ENCODE measurements at regions not wholly inside any gene's neighbourhood (a gene's known extent, or its start where the extent isn't known, plus 50 kb on each side); places are given as distances from the start of the nearest gene placed in this dataset.

DNA sequence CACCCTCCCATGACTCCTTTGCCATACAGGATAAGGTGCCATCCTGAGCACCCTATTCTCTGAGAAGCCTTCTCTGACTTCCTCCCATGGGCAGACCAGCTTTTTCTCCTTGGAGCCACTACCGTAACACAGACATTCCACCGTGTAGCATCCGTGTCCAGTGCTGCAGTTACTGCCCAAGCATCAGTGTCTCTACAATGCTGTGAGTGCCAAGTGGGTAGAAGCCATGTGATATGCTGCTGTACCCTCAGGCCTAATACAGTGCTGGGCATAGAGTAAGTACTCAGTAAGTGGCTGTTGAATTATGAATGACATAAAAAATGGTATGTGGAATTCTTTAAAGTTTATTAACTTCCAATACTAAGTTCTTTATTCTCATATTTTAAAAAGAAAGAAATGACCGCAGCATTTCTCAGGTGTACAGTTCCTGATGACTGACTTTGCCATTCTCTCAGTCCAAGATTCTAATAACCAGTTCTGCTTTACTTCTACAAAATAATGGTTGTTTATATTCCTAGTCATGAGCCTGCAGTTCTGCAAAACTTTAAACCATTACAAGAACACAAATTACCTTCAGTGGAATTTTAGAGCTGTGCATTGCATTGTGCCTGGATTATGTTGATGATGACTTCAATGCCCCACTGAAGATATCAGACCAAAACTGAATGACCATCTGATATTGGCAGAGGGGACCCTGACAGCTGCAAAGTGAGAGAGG lies 118.7 kb downstream of the RPAP3 start:
- no peak for TF ChIP-seq POLR2A (IDR thresholded peaks at IDR 0.05)
- Histone ChIP-seq H3K27ac (no peak overlapping the region), H3K9me3 (no peaks in the 10 kb centered on the region), H3K36me3 (no peaks in the 10 kb centered on the region), H3K4me3 (no peak overlapping the region), H3K4me1 (peaks cover 14% of the 10 kb centered on the region), H3K27me3 (no peaks in the 10 kb centered on the region)
- 80% methylated on average over 4 of the region's 4 CpGs for WGBS
- no peak for DNase-seq (ENCODE audit: low spot score in 2 of 2)

GRCh38 chr12:47585507-47585906 lies 120.3 kb downstream of the RPAP3 start:
- Histone ChIP-seq H3K4me3 (no peak overlapping the region), H3K27me3 (no peaks in the 10 kb centered on the region), H3K27ac (no peak overlapping the region), H3K36me3 (no peaks in the 10 kb centered on the region), H3K4me1 (peaks cover 2% of the 10 kb centered on the region), H3K9me3 (no peaks in the 10 kb centered on the region)
- TF ChIP-seq EP300 (IDR thresholded peaks at IDR 0.05) (no peak), CTCF (IDR thresholded peaks at IDR 0.05) (no peak), POLR2AphosphoS5 (IDR thresholded peaks at IDR 0.05) (no peak), POLR2A (IDR thresholded peaks at IDR 0.05) (no peak)
- WGBS = 67% methylated on average over 2 of the region's 2 CpGs
- DNase-seq (ENCODE audit: low spot score in 2 of 2) = no peak

DNA sequence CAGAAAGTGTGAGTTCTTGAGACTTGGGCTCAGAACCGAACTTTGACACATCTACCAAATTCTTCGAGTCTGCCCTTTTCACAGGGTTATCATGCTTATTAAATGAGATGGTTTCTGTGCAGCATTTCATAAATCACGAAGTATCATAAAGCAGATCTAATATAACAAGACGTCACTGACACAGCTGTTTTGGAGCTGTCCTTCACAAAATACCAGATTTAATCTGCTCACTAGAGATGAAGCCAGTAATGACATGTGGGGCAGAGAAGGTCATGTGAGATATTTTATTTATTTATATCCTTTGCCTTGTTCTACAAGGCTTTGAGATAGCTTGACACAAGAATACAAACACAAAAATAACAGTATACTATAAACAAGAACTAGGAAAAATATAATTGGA lies 127.0 kb downstream of the RPAP3 start:
- no peak for DNase-seq (ENCODE audit: low spot score in 2 of 2)
- peaks cover 3% of the 10 kb centered on the region for H3K4me1 ChIP-seq
- no peaks in the 10 kb centered on the region for H3K36me3 ChIP-seq
- TF ChIP-seq POLR2AphosphoS5 (IDR thresholded peaks at IDR 0.05) (no peak), CTCF (IDR thresholded peaks at IDR 0.05) (no peak), POLR2A (IDR thresholded peaks at IDR 0.05) (no peak), EP300 (IDR thresholded peaks at IDR 0.05) (no peak)
- no peaks in the 10 kb centered on the region for H3K27me3 ChIP-seq
- WGBS = 74% methylated on average over 4 of the region's 4 CpGs
- no peaks in the 10 kb centered on the region for H3K9me3 ChIP-seq
- H3K4me3 ChIP-seq = no peak overlapping the region
- no peak overlapping the region for H3K27ac ChIP-seq

GRCh38 chr12:47577206-47577989 lies 128.4 kb downstream of the RPAP3 start:
- no peaks in the 10 kb centered on the region for H3K36me3 ChIP-seq
- DNase-seq (ENCODE audit: low spot score in 2 of 2) = no peak
- H3K4me1 ChIP-seq = peaks cover 3% of the 10 kb centered on the region
- WGBS = 61% methylated on average over 7 of the region's 7 CpGs
- no peak overlapping the region for H3K27ac ChIP-seq
- H3K27me3 ChIP-seq = no peaks in the 10 kb centered on the region
- TF ChIP-seq EP300 (IDR thresholded peaks at IDR 0.05) (no peak), POLR2A (IDR thresholded peaks at IDR 0.05) (no peak), CTCF (IDR thresholded peaks at IDR 0.05) (no peak), POLR2AphosphoS5 (IDR thresholded peaks at IDR 0.05) (no peak)
- H3K4me3 ChIP-seq = no peak overlapping the region
- H3K9me3 ChIP-seq = no peaks in the 10 kb centered on the region

- Histone ChIP-seq H3K4me3 (no peak overlapping the region), H3K9me3 (no peaks in the 10 kb centered on the region), H3K27me3 (no peaks in the 10 kb centered on the region), H3K27ac (no peak overlapping the region), H3K4me1 (peaks cover 3% of the 10 kb centered on the region), H3K36me3 (no peaks in the 10 kb centered on the region)
- WGBS = 47% methylated on average over 7 of the region's 7 CpGs
- TF ChIP-seq POLR2AphosphoS5 (IDR thresholded peaks at IDR 0.05) = no peak
- TF ChIP-seq CTCF (IDR thresholded peaks at IDR 0.05) = no peak
- TF ChIP-seq POLR2A (IDR thresholded peaks at IDR 0.05) = no peak
- TF ChIP-seq EP300 (IDR thresholded peaks at IDR 0.05) = no peak
- no peak for DNase-seq (ENCODE audit: low spot score in 2 of 2)
These were observed 129.4 kb downstream of the RPAP3 start for GRCh38 chr12:47576289-47576945.

Measured in suprapubic skin (tissue), 4 donors.